HPDE6-E6E7 (cell line): ENCODE measurements at regions not wholly inside any gene's neighbourhood (a gene's known extent, or its start where the extent isn't known, plus 50 kb on each side); places are given as distances from the start of the nearest gene placed in this dataset.
"Not testable (repeated sequence)": the region's sequence is repeated elsewhere in the genome, so short reads cannot be mapped to it uniquely, and the experiment has no call there.

Source experiments
- DNase-seq: peaks from one replicate; pipeline ENCODE4 v3.0.0; 2011; ENCODE audit warnings: missing footprints; ENCODE audit errors: extremely low spot score

DNA sequence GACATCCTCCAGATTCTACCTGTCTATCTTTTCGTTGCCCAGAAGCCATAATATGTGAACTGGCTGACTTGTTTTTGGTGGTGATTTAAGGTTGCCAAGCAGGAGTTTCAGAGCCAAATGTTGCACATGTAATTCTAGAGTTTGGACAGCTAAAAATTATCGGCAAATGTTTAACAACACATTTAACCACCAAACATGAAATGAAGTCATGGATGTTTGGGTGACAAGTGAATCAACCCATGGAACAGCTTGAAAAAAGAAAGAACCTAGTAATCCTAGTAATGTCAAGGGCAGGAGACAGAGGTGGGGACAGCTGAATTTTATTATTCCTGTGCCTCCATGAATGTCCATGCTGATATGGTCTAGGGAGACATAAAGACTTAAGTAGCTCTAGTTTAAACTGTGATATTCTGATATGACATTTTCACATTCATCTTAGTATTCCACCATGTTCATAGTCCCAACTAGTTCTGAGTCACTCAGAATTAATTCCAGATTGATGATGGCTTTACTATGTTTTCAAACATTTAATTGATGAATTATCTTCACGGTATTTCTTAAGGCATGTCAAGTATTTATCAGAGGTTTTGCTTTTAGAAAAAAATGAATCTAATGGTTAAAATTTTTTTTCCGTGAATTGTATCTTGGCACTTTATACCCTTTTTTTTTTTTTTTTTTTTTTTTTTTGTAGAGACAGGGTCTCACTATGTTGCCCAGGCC, 101.7 kb downstream of the SOCS6 start:
- DNase-seq: no peak

DNA sequence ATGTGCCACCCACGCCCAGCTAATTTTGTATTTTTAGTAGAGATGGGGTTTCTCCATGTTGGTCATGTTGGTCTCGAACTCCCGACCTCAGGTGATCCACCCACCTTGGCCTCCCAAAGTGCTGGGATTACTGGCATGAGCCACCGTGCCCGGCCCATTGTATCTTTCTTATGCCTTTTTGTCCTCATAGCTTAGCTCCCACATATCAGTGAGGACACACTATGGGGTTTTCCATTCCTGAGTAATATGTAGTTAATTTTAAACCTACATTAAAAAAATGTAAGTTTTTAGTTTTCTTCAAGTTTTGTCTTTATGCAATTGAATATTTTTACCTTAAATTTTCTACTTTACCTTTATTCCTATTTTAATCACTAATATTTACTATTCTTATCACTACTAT, 100.2 kb downstream of the SOCS6 start:
- DNase-seq: not testable (repeated sequence)

DNA sequence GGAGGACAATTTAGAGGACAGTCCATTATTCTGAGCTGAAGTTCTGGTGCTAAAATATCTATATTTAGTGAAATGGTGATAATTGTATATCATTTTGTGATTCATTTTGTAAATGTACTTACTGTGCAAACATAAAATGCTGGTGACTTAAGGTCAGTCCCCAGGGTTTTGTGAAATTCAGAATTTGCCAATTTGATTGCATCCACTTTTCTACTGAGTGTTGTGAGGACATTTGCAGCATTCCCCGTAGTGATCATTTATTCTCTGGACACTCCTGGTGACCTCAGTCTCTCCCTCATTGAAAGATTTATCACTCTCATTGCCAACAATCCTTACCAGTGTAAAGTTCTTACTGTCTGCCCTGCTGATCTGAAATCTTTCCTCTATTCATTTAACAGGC, 98.2 kb downstream of the SOCS6 start:
- no peak for DNase-seq

- no peak for DNase-seq
Measured at GRCh38 chr18:70386582-70386981, 97.7 kb downstream of the SOCS6 start.

GRCh38 chr18:70385474-70385873, 96.6 kb downstream of the SOCS6 start:
- DNase-seq: no peak

DNA sequence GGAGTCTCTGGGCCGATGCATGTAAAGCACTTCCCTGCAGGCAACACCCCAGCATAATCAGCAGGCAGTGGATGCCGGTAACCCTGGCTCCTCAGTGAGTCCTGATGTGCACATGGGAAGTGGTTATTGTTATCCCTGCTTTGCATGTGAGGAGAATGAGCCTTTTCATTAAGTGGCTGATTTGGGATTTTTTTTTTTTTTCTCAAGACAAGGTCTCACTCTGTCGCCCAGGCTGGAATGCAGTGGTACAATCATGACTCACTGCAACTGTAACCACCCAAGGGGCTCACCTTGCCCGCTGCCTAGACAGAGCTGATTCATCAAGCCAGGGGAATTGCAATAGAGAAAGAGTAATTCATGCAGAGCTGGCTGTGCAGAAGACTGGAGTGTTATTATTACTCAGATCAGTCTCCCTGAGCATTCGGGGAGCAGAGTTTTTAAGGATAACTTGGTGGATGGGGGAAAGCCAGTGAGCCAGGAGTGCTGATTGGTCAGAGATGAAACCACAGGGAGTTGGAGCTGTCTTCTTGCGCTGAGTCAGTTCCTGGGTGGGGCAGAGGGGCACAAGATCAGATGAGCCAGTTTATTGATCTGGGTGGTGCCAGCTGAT, 95.4 kb downstream of the SOCS6 start:
- peak; percentile 25 for DNase-seq

DNA sequence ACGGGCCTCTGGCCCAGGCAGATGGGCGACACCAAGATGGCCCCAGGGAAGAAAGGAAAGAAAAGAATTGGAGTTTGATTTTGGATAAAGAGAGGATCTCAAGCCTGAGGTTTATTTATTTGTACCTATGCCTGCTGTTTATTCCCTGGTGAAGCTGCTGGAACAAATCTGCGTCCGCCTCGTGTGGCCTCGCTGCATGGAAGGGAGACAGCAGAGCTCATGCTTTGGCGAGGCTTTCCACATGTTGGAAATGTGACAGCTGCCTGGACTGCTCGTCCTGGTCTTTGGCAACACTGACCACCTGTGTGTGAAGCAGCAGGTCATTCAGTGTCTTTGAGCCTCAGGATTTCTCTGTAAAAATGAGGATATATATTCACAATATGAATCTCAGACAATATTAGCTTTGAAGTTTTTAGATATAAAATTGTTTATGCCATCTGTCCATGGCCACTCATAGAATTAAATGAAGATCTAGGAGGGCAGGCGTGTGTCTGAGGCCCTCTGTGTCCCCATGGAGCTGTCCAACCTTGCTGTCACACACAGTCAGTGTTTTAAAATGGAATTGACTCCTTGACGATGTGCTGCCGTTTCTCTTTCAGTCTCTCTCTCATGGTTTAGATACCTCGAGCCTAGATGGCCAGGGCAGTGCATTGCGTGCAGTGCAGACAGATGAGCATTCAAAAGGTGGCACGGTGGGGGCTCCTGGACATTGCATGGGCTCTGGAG, 94.3 kb downstream of the SOCS6 start:
- no peak for DNase-seq

DNA sequence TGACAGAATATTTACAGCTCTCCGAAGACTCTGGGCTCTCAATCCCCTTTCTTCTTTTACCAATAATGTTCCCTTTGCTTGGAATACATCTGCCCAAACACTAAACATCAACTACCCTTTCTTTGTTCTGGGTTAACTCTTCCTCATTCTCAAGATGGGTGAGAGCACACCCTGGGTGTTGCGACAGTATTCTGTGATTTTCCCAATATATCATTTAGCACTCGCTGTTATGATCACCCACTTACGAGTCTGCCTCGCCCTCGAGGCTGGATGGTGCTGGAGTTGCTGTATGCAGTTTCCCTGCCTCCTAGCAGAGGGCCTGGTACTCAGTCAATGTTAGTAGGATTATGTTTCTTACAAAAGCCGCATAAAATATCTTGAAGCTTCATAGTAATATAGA, 93.2 kb downstream of the SOCS6 start:
- DNase-seq: no peak

GRCh38 chr18:70380915-70381896, 92.4 kb downstream of the SOCS6 start:
- no peak for DNase-seq
